ENCODE measurements at regions not wholly inside any gene's neighbourhood (a gene's known extent, or its start where the extent isn't known, plus 50 kb on each side); places are given as distances from the start of the nearest gene placed in this dataset.

GRCh38 chr18:44216169-44216568 is 464.5 kb upstream of the SETBP1 start:
- no peak for TF ChIP-seq CTCF (IDR thresholded peaks at IDR 0.05; ENCODE audit: low read depth, low read length, missing control alignments)
- in situ Hi-C loops (cut with HindIII; ENCODE audit: low pct_ligation_motif_present, low sequenced_read_pairs): no loop called here
- H3K27ac ChIP-seq: no peak overlapping the region
- no peaks in the 10 kb centered on the region for H3K36me3 ChIP-seq (replicated peaks)
- no peak for DNase-seq
- no peak overlapping the region for H3K4me3 ChIP-seq (ENCODE audit: low read depth, low read length)
- no peaks in the 10 kb centered on the region for H3K27me3 ChIP-seq (replicated peaks)

DNA sequence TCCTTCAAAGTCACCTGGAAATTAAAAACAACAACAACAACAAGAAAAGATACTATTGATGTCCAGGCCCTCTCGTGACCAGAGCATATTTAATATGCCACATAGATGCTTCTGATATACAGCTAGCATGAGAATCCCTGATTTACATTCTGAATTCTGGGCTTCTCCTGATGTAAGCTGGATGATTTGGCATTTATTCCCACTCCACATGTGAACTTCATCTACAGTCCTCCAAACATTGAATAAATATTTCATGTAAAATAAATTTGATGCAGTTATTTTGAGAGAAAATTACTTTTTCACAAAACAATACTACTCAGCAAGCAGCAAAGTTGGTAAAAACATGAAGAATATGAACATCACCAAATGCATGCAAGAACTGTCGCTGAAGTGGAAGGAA is 453.2 kb upstream of the SETBP1 start:
- Histone ChIP-seq H3K4me3 (ENCODE audit: low read depth, low read length) (no peak overlapping the region), H3K27me3 (replicated peaks) (no peaks in the 10 kb centered on the region), H3K27ac (no peak overlapping the region), H3K36me3 (replicated peaks) (no peaks in the 10 kb centered on the region)
- no peak for TF ChIP-seq CTCF (IDR thresholded peaks at IDR 0.05; ENCODE audit: low read depth, low read length, missing control alignments)
- in situ Hi-C loops (cut with HindIII; ENCODE audit: low pct_ligation_motif_present, low sequenced_read_pairs): no loop called here
- no peak for DNase-seq

DNA sequence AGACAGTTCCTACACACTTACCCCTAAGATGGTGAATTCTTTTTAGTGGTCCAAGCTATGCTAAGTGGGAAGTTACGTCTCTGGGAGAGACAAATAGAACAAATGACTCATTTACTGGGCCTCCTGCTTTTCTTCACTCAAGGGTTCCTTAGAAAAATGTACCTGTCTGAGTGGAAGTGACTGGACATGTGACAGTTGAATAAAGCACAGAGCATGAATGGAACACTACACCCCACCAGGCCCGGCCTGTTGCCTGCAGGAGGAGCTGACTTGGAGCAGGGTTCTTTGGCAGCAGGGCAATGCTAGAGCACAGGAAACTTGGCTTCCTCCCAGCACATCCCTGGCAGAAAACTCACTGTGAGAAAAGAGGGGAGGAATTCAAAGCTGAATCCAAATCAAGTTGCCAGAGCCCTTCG is 451.0 kb upstream of the SETBP1 start:
- no peak overlapping the region for H3K27ac ChIP-seq
- H3K4me3 ChIP-seq (ENCODE audit: low read depth, low read length): no peak overlapping the region
- in situ Hi-C loops (cut with HindIII; ENCODE audit: low pct_ligation_motif_present, low sequenced_read_pairs): no loop called here
- peak; percentile 18 for DNase-seq
- no peak for TF ChIP-seq CTCF (IDR thresholded peaks at IDR 0.05; ENCODE audit: low read depth, low read length, missing control alignments)
- no peaks in the 10 kb centered on the region for H3K36me3 ChIP-seq (replicated peaks)
- H3K27me3 ChIP-seq (replicated peaks): no peaks in the 10 kb centered on the region

GRCh38 chr18:44231936-44232335 is 448.8 kb upstream of the SETBP1 start:
- in situ Hi-C loops (cut with HindIII; ENCODE audit: low pct_ligation_motif_present, low sequenced_read_pairs): no loop called here
- H3K27ac ChIP-seq: no peak overlapping the region
- no peak for TF ChIP-seq CTCF (IDR thresholded peaks at IDR 0.05; ENCODE audit: low read depth, low read length, missing control alignments)
- no peaks in the 10 kb centered on the region for H3K36me3 ChIP-seq (replicated peaks)
- no peak for DNase-seq
- no peak overlapping the region for H3K4me3 ChIP-seq (ENCODE audit: low read depth, low read length)
- no peaks in the 10 kb centered on the region for H3K27me3 ChIP-seq (replicated peaks)

DNA sequence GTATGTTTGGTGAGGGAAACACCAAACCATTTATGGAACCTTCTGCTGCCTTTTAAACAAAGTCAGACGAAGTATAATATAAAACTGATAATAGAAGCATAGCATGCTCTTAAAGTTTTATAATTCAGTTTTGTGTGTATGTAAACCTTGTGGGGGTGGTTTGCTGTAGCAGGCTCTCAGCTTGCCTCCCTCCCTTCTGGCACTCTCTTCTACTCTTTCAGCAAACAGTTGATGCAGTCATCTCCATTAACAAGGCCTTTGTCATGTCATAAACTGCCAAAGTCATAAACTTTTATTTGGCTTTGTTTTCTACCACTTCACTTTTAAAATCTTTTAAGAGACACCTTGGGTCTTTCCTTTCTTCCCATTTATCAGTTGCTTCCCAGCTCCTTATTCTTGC is 448.2 kb upstream of the SETBP1 start:
- in situ Hi-C loops (cut with HindIII; ENCODE audit: low pct_ligation_motif_present, low sequenced_read_pairs): no loop called here
- no peak overlapping the region for H3K27ac ChIP-seq
- no peak for DNase-seq
- no peak overlapping the region for H3K4me3 ChIP-seq (ENCODE audit: low read depth, low read length)
- no peak for TF ChIP-seq CTCF (IDR thresholded peaks at IDR 0.05; ENCODE audit: low read depth, low read length, missing control alignments)
- no peaks in the 10 kb centered on the region for H3K36me3 ChIP-seq (replicated peaks)
- no peaks in the 10 kb centered on the region for H3K27me3 ChIP-seq (replicated peaks)

- in situ Hi-C loops (cut with HindIII; ENCODE audit: low pct_ligation_motif_present, low sequenced_read_pairs): no loop called here
These were observed 442.2 kb upstream of the SETBP1 start for GRCh38 chr18:44238454-44238853.

More at GRCh38 chr18:44238454-44238853, 442.2 kb upstream of the SETBP1 start:
- H3K27ac ChIP-seq: no peak overlapping the region
- DNase-seq: peak; percentile 14
- no peak for TF ChIP-seq CTCF (IDR thresholded peaks at IDR 0.05; ENCODE audit: low read depth, low read length, missing control alignments)
- no peak overlapping the region for H3K4me3 ChIP-seq (ENCODE audit: low read depth, low read length)
- H3K27me3 ChIP-seq (replicated peaks): no peaks in the 10 kb centered on the region
- no peaks in the 10 kb centered on the region for H3K36me3 ChIP-seq (replicated peaks)

All from brain microvascular endothelial cell (primary cell).